ENCODE measurements at regions not wholly inside any gene's neighbourhood (a gene's known extent, or its start where the extent isn't known, plus 50 kb on each side); places are given as distances from the start of the nearest gene placed in this dataset.

DNA sequence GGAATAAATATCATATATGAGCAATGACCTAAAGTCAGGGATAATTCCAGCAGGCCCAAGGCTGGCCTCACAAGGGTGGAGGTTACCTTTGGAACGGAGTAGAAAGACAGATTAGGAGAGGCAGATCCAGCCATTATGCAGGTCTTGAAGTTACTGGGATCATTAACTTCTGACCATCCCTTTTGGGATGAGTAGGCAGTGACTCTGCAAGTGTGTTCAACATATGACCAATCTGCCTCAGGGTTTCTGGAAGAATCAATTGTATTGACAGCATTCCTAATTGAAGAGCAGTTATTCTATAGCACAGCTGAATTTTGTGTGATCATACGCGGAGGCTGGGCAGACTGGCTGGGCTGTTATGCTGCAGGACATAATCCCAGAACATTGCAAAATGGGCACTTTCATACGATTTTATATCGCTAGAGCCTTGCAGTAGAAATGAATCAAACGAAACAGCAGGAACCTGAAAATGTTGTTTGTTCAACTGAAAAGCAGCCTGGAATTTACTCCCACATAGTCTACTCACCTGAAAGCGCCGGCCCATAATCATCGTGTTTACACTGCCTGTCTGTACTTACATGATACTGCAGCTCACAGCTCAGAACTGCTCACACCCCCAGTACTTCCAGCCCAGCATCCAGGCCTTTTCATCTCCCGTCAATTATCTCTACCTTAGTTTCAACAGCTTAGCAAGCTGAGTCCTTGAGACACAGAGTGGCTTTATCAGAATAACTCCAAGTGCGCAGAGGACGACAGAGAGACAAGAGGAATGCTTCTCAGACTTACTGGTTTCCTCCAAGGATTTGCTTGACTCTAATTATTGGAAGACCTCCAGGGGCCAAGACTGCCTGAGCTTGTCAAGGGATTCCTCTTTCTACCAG is 556.1 kb downstream of the EFNB2 start:
- DNase-seq (ENCODE audit: low read depth, low spot score), result no peak

DNA sequence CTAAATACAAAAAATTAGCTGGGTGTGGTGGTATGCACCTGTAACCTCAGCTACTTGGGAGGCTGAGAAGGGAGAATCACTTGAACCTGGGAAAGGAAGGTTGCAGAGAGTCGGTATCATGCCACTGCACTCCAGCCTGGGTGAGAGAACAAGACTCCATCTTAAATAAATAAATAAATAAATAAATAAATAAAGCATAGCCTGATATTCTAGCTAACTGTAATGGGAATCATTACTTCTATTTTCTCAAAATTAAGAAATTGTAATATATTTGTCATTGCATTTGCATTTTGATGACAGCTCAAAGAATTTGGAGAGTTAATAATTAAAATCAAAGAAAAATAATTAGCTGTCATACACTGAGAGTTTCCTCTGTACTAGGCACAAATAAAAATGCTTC is 561.1 kb downstream of the EFNB2 start:
- no peak for DNase-seq (ENCODE audit: low read depth, low spot score)

DNA sequence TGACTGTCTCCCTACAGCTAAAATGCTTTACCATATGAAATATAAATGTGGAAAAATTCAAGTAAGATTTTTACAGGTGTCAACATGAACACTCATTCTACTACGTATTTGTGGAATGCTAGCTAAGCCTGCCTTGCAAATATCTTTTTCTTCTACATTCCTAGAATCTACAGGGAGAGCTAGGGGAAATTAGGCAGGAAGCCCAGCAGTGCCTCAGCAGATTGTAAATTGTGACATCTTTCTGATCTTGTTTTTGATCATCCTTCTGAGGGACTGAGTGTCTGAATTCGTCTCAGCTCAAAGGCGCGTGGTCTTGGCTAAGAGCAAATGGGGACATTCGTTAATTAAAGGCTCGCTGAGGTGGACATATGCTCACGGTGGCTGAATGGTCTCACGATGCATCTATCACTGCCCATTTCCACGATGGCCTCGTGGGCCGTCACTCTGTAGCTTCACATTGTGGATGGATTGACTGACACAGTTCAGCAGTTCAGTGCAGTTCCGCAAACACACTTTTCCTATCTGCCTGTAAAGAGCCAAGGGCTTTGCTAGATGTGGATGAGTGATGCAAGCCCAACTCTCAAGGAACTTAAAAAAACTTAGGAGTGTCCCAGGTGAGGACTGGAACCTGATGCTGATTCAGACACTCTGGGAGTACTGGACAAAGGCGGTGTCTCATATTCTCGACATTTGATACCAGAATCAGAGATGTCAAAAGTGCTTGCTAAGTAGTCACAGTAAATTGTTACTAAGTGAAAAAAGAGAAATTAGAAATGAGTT is 562.5 kb downstream of the EFNB2 start:
- no peak for DNase-seq (ENCODE audit: low read depth, low spot score)

DNA sequence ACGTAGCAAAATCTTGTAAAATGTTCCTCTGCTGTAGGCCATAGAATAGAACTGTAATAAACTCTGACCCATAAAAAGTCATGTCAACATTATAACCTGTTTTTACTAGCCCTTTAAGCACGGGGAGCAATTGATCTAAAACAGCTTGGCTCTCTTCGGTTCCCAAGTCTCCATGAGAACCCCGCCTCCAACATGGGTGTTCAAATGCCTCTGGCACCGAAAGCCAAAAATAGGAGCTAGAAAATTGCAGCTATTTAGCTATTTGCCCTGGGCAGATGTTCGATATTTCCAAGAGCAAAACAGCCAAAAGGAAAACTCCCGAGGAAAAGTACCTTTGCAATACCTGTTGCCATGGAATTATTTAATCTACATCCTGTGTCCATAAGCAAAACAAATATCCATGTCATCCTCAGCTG is 563.1 kb downstream of the EFNB2 start:
- no peak for DNase-seq (ENCODE audit: low read depth, low spot score)

DNA sequence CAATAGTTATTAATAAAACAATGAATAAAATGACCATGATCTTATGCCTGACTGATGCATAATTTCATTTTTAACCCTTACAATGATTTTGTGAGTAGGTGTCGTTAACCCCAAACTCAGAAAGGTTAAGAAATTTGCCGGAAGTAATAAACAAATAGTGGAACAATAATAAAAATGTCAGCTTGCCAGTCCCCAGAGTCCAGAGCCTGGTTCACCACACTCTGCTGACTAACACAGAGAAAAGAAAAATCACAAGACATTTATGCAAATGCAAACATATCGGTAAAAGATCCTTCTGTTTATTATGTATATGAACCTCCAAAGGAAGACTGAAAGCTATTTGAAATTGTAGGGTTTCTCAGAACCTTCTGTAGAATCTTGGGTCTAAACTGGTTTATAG is 563.7 kb downstream of the EFNB2 start:
- no peak for DNase-seq (ENCODE audit: low read depth, low spot score)

DNA sequence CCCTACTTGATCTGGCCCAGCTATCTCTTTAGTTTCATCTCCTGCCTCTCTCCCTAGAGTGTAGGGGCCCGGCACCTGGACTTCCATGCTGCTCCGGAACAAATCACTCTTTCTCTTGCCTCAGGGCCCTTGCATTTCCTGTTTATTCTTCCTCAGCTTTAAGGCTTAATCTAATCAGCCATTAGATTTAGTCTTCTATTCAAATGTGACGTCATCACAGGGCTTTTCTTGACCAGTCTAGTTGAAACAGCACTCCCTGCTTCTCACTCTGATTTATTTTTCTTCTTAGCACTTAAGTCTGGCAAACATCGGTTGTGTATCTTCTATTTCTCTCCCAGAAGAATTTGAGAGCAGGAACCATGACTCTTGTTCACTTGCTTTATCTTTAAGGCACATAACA is 564.1 kb downstream of the EFNB2 start:
- no peak for DNase-seq (ENCODE audit: low read depth, low spot score)

DNA sequence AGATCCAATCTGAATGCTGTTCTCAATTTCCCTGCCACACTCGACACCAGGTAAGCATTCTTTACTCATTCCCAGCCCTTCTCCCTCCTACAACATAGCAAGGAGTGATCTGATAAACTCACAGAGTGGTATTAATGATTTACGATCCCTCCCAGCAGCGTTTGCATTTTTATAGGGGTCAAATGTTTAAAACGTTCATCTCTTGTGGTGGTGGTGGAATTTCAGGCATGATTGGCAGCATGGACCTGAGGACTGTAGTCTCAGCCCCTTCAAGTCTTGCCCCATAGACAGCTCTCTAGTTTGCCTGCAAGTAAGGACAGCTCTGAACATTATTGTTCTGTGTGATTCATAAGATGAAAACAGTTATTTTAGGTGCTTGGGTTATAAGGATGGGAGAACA is 565.7 kb downstream of the EFNB2 start:
- DNase-seq (ENCODE audit: low read depth, low spot score), result no peak

DNA sequence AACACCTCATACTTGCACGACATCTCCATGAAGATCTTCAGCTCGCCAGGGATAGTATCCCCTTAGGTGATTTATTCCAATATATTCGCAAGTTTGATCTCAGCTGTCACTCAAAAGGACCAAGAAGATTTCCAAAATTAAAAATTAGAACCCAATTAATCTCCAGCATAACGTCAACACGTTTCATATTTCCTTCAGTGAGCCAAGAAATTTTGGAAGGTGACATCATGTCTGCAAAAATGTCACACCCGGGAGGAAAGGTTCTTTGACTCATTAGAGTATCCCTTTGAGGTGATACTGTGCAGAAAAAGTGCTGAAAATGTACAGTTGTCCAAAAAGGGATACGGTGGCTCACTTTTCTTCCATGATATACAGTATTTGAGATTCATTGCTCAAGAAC is 569.6 kb downstream of the EFNB2 start:
- DNase-seq (ENCODE audit: low read depth, low spot score), result no peak

DNA sequence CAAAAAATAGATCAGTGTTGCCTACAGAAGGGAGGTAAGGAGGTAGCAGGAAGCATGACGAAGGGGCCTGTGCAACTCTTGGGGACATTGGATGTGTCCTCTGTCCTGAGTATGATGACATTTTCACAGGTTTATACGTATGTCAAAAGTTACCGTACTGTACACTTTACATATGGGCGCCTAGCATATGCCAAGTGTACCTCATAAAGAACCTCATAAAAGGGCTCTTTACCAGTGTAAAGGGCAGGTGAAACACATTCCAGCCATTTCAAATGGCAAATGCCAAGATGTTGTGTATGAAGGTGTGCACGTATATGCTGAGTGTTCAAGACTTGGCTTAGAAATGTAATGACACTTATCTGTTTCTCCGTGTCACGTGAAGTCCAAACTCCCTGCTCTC is 573.4 kb downstream of the EFNB2 start:
- no peak for DNase-seq (ENCODE audit: low read depth, low spot score)

DNA sequence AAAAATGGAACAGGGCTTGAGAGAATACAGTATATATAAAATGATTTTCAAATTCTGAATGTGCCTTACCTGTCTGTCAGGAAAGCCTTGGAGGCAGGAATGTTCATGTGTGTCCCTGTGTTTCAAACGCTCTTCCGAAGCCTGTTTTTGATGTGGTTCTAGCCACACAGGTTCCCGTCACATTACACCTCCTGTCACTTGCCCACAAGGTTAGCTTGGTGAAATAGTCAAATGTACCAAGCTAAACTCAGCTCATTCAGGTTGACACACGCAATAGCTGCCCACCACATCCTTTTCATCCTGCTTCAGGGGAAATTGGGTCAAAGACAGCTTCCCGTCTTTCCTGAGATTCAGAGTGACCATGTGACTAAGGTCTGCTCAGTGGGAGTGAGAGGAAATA is 574.0 kb downstream of the EFNB2 start:
- no peak for DNase-seq (ENCODE audit: low read depth, low spot score)

DNA sequence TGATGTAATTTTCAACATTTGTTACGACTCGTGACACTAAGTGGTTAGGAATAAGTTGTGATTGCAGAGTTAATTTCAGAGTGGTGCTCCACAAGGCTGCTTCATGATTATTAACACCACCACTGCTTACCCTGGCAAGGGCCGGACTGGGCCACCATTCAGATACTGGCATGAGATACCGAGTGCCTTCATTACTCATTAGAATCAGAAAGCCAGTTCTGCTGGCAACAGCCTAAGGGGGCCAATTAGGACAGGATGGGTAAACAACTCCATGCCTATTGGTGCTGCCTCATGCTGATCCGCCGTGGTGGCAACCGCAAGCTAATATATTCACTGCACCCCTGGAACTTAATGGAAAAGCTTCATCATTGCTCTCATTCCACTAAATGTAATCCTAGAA is 575.1 kb downstream of the EFNB2 start:
- no peak for DNase-seq (ENCODE audit: low read depth, low spot score)

DNA sequence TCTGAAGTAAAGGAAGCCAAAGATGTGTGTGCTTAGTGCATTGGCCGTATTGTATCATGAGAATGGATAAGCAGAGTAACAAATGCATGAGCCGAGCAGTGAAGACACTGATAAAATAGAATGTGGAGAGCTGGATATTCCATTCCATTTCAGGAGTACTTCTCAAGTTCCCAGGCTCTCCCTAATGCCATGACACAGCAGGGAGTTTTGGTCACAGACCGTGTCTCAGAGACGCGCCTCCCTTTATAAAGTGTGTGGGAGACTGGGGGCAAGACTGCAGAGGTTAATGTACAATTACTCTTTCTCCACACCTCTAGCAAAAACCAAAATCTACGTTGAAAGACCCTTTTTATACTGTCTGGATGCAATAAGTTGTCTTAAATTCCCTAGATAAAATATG is 575.6 kb downstream of the EFNB2 start:
- DNase-seq (ENCODE audit: low read depth, low spot score), result no peak

DNA sequence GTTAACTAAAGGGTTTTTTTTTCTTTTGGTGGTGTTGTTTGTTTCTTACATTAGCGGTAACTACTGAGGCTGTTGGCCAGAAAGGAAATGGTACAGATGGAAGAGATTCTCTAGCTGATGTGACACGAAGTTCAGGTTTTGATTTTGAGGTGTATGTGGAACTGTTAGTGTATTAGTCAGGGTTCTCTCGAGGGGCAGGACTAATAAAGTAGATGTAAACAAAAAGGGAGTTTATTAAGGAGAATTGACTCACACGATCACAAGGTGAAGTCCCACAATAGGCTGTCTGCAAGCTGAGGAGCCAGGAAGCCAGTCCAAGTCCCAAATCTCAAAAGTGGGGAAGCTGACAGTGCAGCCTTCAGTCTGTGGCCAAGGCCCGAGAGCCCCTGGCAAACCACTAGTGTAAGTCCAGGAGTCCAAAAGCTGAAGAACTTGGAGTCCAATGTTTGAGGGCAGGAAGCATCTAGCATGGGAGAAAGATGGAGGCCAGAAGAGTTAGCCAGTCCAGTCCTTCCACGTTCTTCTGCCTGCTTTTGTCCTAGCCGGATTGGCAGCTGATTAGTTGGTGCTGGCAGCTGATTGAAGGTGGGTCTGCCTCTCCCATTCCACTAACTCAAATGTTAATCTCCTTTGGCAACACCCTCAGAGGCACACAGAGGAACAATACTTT is 577.6 kb downstream of the EFNB2 start:
- DNase-seq (ENCODE audit: low read depth, low spot score), result no peak

DNA sequence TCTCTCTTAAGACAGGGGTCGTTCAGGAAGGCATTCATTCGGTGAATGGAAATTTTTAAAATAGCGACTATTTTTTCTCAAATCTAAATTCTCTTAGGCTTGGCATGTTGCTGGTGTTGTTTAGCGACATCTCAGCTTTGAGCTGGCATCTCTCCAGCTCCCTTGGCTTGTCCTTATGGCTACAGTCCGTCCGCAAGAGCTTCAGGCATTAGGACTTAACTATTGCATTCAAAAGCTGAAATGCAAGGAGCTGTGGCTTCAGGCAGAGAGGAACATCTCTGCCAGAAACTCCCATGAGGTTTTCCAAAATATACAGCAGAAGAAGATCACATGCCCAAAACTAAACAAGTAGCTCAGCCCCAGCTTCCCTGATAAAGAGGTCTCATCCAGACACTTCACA is 578.5 kb downstream of the EFNB2 start:
- DNase-seq (ENCODE audit: low read depth, low spot score), result no peak

DNA sequence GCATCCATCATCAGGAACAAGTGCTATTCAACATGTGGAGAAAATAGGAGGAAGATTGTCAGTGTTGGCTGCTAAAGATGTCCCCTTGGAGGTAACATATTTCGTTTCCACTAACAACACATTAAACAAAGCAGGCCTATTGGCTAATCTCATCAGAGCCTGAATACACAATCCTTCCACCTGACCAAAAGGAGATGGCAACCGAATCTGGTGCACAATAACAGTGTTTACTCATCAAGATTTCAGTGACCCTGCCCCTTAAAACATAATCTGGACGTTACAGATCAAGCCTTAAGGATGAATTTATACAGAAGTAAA is 582.5 kb downstream of the EFNB2 start:
- DNase-seq (ENCODE audit: low read depth, low spot score), result no peak

DNA sequence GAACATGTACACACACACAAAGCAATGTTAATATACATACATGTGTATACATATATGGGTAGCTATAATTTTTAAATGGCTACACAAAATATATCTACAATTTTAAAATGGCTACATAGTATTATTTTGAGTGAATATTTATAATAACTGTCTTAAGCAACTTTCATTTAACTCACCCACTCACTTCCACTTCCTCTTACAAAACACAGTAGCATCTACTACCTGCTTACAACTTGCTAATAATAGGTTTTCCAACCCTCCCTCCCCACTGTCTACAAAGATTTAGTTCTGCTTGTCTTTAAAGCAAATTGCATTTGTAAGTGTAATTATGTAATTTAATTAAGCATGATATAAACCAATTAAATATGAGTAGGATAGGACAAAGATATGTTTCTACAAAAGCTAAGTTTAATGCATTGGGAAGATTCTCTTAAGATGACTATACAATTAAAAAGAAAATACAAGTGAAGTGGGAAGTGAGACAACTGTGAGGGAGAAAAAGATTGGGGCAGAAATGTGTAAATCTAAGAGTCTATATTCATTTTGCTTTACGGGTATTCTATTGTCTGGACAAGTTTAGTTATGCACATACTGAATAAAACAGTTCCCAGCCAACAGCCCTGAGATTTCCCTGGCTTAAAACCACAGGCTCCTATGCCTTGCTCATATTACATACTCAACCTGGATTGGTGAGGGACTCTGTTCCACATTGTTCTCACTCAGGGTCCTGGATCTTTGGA is 583.1 kb downstream of the EFNB2 start:
- DNase-seq (ENCODE audit: low read depth, low spot score), result no peak

DNA sequence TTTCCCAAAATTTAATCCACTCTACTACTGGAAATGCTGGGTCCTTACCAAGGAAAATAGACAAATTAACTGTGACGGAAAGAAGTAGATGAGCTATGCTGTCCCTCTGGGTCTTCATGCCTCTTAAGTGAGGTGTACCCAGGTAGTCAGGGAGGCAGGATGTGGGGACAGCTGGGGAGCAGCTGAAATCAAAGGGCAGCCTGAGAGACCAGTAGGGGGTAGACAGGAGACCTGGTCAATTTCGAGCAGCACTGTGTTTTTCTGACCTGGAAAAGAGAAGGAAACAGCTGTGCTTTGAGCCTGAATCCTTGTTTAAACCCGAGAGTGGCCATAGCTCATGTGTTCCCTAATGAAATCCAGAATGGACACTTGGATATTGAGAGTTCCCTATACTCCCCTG is 587.3 kb downstream of the EFNB2 start:
- DNase-seq (ENCODE audit: low read depth, low spot score), result no peak

DNA sequence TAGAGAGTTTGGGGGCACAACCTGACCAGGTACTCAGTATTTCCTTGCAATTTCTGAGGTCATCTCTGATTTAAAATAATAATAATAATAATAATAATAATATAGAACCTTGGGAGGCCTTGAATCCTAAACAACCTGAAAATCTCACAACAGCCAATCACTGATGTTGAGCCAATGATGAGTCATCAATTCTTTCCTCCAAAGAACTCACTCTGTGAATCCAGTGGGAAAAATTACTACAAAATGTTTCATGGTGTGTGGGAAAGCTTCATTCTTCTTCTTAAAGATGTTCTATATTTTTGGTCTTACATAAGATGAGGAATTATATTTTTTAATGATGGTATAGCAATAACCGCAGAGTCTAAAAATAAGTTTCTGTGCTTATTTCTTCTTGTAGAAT is 594.6 kb downstream of the EFNB2 start:
- DNase-seq (ENCODE audit: low read depth, low spot score), result no peak

DNA sequence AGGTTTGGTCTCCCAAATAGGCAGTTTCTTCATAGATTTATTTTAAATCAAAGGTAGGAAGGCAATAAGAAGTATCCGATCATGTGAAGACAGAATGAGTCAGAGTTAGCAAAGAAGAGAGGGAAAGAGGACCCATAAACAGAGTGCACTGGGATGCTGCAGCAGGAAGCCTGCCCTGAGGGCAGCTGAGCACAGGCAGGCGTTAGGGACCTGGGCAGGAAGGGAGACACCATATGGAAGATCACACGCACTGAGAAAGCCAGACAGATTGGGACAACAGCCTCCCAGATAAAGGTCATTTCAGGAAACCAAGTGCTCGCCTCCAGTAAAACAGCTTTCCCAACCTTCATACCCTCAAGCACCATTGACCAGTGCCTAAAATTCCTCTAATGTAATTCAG is 598.0 kb downstream of the EFNB2 start:
- no peak for DNase-seq (ENCODE audit: low read depth, low spot score)

DNA sequence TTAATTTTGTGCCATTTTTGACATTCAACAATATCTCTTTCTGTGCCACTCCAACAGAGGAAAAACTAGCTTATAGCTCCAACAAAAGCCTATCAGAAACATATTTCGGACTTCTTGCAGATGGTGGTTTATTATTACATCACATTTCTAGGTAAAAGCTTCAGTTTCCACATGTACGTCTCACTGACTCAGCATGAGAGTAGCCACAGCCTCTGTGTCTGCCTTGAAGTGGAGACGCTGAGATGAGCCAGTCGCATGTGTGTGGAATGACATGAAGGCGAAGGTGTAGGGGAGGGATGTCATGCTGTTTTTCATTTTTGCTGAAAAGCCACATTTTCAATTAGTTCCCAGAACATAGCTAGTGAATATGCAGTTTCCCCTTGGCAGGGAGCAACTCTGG is 598.6 kb downstream of the EFNB2 start:
- no peak for DNase-seq (ENCODE audit: low read depth, low spot score)

DNA sequence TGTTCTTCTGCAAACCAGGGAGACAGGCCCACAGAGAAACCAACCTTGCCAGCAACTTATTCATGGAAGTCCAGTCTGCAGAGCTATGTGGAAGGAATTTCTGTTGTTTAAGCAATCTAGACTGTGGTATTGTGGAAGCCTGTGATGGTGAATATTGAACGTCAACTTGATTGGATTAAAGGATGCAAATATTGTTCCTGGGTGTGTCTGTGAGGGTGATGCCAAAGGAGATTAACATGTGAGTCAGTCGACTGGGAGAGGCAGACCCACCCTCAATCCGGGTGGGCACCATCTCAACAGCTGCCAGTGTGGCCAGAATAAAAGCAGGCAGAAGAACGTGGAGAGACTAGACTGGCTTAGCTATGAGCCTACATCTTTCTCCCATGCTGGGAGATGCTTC is 606.0 kb downstream of the EFNB2 start:
- no peak for DNase-seq (ENCODE audit: low read depth, low spot score)

DNA sequence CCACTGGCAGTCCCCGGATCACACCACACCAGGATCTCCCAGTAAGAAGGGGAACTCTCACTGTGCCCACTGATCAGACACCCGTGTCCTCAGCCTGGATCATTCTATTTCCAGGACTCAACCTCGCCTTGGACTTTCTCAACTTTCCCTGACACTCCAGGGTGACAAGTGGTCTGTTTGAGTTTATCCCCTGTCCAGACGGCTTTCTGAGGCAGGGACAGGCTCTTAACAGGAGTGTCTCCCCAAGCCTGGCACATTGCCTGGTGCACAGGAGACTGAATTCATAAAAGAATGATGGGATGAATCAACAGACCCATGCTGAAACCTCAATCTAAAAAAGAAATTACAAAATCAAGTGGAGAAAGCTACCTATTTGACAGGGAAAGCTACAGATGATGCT is 606.6 kb downstream of the EFNB2 start:
- DNase-seq (ENCODE audit: low read depth, low spot score), result no peak

All from brain pericyte (primary cell).